ENCODE measurements at regions not wholly inside any gene's neighbourhood (a gene's known extent, or its start where the extent isn't known, plus 50 kb on each side); places are given as distances from the start of the nearest gene placed in this dataset.

DNA sequence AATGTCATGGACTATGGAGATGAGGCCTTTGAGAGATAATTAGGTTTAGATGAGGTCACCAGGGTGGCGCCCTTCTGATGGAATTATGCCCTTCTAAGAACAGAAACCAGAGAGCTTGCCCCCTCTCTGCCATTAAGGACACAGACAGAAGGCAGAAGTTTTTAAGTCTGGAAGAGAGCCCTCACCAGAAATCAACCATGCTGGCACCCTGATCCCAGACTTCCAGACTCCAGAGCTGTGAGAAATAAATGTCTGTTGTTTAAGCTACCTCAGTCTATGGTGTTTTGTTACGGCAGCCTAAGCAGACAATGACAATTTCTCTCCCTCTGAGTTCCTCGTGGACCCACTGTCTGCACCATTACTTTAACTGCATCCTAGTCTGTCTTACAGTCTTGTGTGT, 382.0 kb downstream of the GXYLT1 start:
- TF ChIP-seq, protein P1, sequence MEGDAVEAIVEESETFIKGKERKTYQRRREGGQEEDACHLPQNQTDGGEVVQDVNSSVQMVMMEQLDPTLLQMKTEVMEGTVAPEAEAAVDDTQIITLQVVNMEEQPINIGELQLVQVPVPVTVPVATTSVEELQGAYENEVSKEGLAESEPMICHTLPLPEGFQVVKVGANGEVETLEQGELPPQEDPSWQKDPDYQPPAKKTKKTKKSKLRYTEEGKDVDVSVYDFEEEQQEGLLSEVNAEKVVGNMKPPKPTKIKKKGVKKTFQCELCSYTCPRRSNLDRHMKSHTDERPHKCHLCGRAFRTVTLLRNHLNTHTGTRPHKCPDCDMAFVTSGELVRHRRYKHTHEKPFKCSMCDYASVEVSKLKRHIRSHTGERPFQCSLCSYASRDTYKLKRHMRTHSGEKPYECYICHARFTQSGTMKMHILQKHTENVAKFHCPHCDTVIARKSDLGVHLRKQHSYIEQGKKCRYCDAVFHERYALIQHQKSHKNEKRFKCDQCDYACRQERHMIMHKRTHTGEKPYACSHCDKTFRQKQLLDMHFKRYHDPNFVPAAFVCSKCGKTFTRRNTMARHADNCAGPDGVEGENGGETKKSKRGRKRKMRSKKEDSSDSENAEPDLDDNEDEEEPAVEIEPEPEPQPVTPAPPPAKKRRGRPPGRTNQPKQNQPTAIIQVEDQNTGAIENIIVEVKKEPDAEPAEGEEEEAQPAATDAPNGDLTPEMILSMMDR (IDR thresholded peaks at IDR 0.05; ENCODE audit: low read depth, low read length): no peak
- Histone ChIP-seq H3K36me3 (no peaks in the 10 kb centered on the region), H3K27me3 (ENCODE audit: insufficient read depth, low read depth, severe bottlenecking) (no peaks in the 10 kb centered on the region)

DNA sequence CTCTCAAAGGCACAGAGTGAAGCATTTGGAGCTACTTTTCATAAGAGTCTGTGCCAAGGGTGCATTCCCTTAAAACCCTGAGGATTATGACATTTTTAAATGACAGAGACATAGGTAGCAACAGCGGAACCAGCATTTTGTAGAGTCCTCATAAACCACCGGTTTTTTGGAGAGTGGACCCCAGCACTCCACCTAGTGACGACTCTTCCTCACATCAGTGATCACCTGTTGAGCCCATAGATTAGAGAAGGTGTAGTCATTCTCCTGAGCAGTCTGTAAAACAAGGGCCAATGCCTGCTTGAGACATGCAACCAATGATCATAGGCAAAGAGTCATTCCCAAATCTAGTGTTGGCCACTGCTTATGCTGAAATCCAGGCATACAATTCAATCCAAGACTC, 399.1 kb downstream of the GXYLT1 start:
- H3K4me3 ChIP-seq (ENCODE audit: low read depth, low read length): no peak overlapping the region
- DNase-seq: no peak
- no peaks in the 10 kb centered on the region for H3K9me3 ChIP-seq (ENCODE audit: severe bottlenecking)
- H3K36me3 ChIP-seq: no peaks in the 10 kb centered on the region
- no peaks in the 10 kb centered on the region for H3K27me3 ChIP-seq (ENCODE audit: insufficient read depth, low read depth, severe bottlenecking)
- no peak overlapping the region for H3K27ac ChIP-seq
- TF ChIP-seq, protein P1 (IDR thresholded peaks at IDR 0.05; ENCODE audit: low read depth, low read length): no peak

More for the DNA sequence above, 382.0 kb downstream of the GXYLT1 start:
- H3K4me3 ChIP-seq (ENCODE audit: low read depth, low read length): no peak overlapping the region
- H3K9me3 ChIP-seq (ENCODE audit: severe bottlenecking): no peaks in the 10 kb centered on the region
- no peak for DNase-seq
- no peak overlapping the region for H3K27ac ChIP-seq

DNA sequence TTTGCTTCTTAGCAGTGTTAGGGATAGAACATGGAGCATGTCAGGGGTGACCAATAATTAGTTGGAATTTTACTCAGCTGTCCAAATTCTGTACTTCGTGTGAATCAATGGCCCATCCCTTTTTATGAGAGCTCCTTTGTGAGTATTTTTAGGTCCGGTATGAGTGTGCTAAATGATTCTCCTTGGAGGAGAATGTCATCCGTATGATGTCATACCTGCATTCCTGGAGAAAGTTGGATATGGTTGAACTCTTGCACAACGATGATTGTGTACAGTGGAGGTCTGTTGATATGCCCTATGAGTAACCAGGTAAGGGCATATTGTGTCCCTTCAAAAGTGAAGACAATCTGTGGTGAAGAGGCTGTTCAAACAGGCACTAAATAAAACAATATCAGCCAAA, 400.8 kb downstream of the GXYLT1 start:
- H3K4me3 ChIP-seq (ENCODE audit: low read depth, low read length): no peak overlapping the region
- H3K9me3 ChIP-seq (ENCODE audit: severe bottlenecking): no peaks in the 10 kb centered on the region
- no peak for DNase-seq
- no peak overlapping the region for H3K27ac ChIP-seq
- TF ChIP-seq, protein P1 (IDR thresholded peaks at IDR 0.05; ENCODE audit: low read depth, low read length): no peak
- H3K36me3 ChIP-seq: no peaks in the 10 kb centered on the region
- H3K27me3 ChIP-seq (ENCODE audit: insufficient read depth, low read depth, severe bottlenecking): no peaks in the 10 kb centered on the region

- H3K4me3 ChIP-seq (ENCODE audit: low read depth, low read length): no peak overlapping the region
- no peaks in the 10 kb centered on the region for H3K9me3 ChIP-seq (ENCODE audit: severe bottlenecking)
- no peak for DNase-seq
- TF ChIP-seq, protein P1 (IDR thresholded peaks at IDR 0.05; ENCODE audit: low read depth, low read length): no peak
- no peaks in the 10 kb centered on the region for H3K27me3 ChIP-seq (ENCODE audit: insufficient read depth, low read depth, severe bottlenecking)
- H3K36me3 ChIP-seq: no peaks in the 10 kb centered on the region
- H3K27ac ChIP-seq: no peak overlapping the region
These were observed 405.6 kb downstream of the GXYLT1 start for GRCh38 chr12:41739066-41739465.

DNA sequence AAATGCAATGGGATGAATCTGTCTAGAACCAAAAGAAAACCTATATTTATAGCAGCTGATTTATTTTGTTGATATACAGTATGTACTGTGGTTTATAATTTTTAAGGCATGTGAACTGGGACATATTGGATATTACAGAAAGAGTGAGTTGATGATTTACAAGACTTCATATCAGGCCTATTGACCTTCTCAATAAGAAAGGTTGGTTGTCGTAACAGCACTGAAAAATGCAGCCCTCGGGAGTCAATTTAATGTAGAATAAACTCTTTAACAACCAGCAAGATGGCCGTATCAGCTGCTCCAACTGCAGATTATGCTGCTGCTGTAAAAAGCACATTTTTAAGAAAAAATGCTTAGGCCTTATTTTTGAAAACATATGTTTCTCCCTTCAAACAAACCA, 407.3 kb downstream of the GXYLT1 start:
- H3K36me3 ChIP-seq: no peaks in the 10 kb centered on the region
- H3K27ac ChIP-seq: no peak overlapping the region
- no peak overlapping the region for H3K4me3 ChIP-seq (ENCODE audit: low read depth, low read length)
- TF ChIP-seq, protein P1 (IDR thresholded peaks at IDR 0.05; ENCODE audit: low read depth, low read length): no peak
- DNase-seq: no peak
- no peaks in the 10 kb centered on the region for H3K27me3 ChIP-seq (ENCODE audit: insufficient read depth, low read depth, severe bottlenecking)
- H3K9me3 ChIP-seq (ENCODE audit: severe bottlenecking): no peaks in the 10 kb centered on the region

GRCh38 chr12:41736436-41736835, 408.2 kb downstream of the GXYLT1 start:
- Histone ChIP-seq H3K27me3 (ENCODE audit: insufficient read depth, low read depth, severe bottlenecking) (no peaks in the 10 kb centered on the region), H3K4me3 (ENCODE audit: low read depth, low read length) (no peak overlapping the region), H3K27ac (no peak overlapping the region), H3K9me3 (ENCODE audit: severe bottlenecking) (no peaks in the 10 kb centered on the region), H3K36me3 (no peaks in the 10 kb centered on the region)
- TF ChIP-seq, protein P1 (IDR thresholded peaks at IDR 0.05; ENCODE audit: low read depth, low read length): no peak
- no peak for DNase-seq
